ENCODE measurements at regions not wholly inside any gene's neighbourhood (a gene's known extent, or its start where the extent isn't known, plus 50 kb on each side); places are given as distances from the start of the nearest gene placed in this dataset.

GRCh38 chrX:69362354-69362753 is 141.8 kb upstream of the NALF2 start:
- DNase-seq, result no peak

- DNase-seq, result no peak
Measured at GRCh38 chrX:69361311-69361845, 142.7 kb upstream of the NALF2 start.

GRCh38 chrX:69357317-69357716 is 146.8 kb upstream of the NALF2 start:
- DNase-seq, result peak; percentile 2

GRCh38 chrX:69324851-69325250 is 159.6 kb upstream of the PJA1 start:
- no peak for DNase-seq

- no peak for DNase-seq
Measured at GRCh38 chrX:69323786-69324720, 158.8 kb upstream of the PJA1 start.

- DNase-seq, result no peak
Measured at GRCh38 chrX:69321789-69322188, 156.5 kb upstream of the PJA1 start.

- no peak for DNase-seq
Measured at GRCh38 chrX:69321006-69321655, 155.9 kb upstream of the PJA1 start.

GRCh38 chrX:69320116-69320515 is 154.9 kb upstream of the PJA1 start:
- no peak for DNase-seq

GRCh38 chrX:69319376-69319775 is 154.1 kb upstream of the PJA1 start:
- no peak for DNase-seq

- no peak for DNase-seq
Measured at GRCh38 chrX:69318651-69319340, 153.5 kb upstream of the PJA1 start.

GRCh38 chrX:69317721-69318120 is 152.5 kb upstream of the PJA1 start:
- no peak for DNase-seq

GRCh38 chrX:69314436-69315348 is 149.4 kb upstream of the PJA1 start:
- DNase-seq, result no peak

GRCh38 chrX:69313617-69314290 is 148.5 kb upstream of the PJA1 start:
- no peak for DNase-seq

- no peak for DNase-seq
Measured at GRCh38 chrX:69311936-69312670, 146.8 kb upstream of the PJA1 start.

- DNase-seq, result no peak
Measured at GRCh38 chrX:69309074-69309792, 144.0 kb upstream of the PJA1 start.

GRCh38 chrX:69307756-69308155 is 142.5 kb upstream of the PJA1 start:
- DNase-seq, result no peak

GRCh38 chrX:69307029-69307428 is 141.8 kb upstream of the PJA1 start:
- DNase-seq, result no peak

GRCh38 chrX:69306063-69306404 is 140.8 kb upstream of the PJA1 start:
- DNase-seq, result no peak

- no peak for DNase-seq
Measured at GRCh38 chrX:69305333-69306062, 140.2 kb upstream of the PJA1 start.

- no peak for DNase-seq
Measured at GRCh38 chrX:69303231-69303630, 138.0 kb upstream of the PJA1 start.

All from DMS153 (cell line).